Skin epidermis (tissue), 12 donors: ENCODE measurements at regions not wholly inside any gene's neighbourhood (a gene's known extent, or its start where the extent isn't known, plus 50 kb on each side); places are given as distances from the start of the nearest gene placed in this dataset.
"Not testable (repeated sequence)": the region's sequence is repeated elsewhere in the genome, so short reads cannot be mapped to it uniquely, and the experiment has no call there.

ENCODE experiments used
- H3K27ac ChIP-seq, 21 experiments: fragments of 200-600 bp; sonication (generic) in 11 of 21; one replicate each; pipeline ENCODE4 v1.5.0; 2020; ENCODE audit warnings: mild to moderate bottlenecking in 3 of 21, inconsistent platforms in 2 of 21, moderate library complexity in 2 of 21
- H3K4me3 ChIP-seq, 7 experiments: fragments of 200-600 bp; sonication (generic) in 2 of 7; one replicate each; pipeline ENCODE4 v1.5.0; 2020; ENCODE audit warnings: inconsistent platforms in 2 of 7, mild to moderate bottlenecking in 2 of 7, moderate library complexity in 1 of 7

DNA sequence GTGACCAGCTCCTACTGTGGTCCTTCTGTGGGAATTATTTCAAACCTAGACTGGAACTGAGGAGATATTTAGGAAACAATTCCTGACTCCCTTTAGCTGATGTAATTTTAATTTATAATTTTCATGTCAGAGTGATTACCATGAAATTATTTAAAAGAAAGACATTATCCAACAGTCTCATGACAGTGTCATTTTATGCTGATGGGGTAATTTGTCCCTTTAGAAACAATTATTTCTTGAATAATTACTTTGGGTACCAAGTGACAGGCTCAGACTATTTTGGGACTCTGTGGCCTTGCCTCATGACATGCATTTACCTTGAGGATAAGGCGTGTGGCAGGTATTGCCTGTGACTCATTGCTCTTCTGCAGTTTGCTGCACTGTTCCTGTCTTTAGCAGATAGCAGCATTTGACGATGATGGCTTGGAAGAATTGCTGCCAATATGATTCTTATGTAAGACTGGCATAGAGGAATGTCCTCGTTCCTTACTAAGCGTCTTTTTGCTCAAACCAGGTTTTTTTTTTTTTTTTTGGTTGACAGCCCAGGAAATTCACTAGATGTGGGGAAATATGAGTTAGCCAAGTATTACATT lies 206.0 kb upstream of the HMCN1 start:
- Histone ChIP-seq H3K4me3 (no peak overlapping the region), H3K27ac (no peak overlapping the region)

GRCh38 chr1:185526344-185527307 lies 207.6 kb upstream of the HMCN1 start:
- H3K4me3 ChIP-seq, result no peak overlapping the region
- no peak overlapping the region for H3K27ac ChIP-seq

GRCh38 chr1:185520188-185520920 lies 203.3 kb upstream of the IVNS1ABP start:
- H3K27ac ChIP-seq, result no peak overlapping the region

GRCh38 chr1:185517808-185518419 lies 200.9 kb upstream of the IVNS1ABP start:
- no peak overlapping the region for H3K4me3 ChIP-seq
- no peak overlapping the region for H3K27ac ChIP-seq

More at GRCh38 chr1:185520188-185520920, 203.3 kb upstream of the IVNS1ABP start:
- H3K4me3 ChIP-seq, result no peak overlapping the region

GRCh38 chr1:185517301-185517700 lies 200.3 kb upstream of the IVNS1ABP start:
- H3K27ac ChIP-seq, H3K4me3 ChIP-seq: not testable (repeated sequence)

DNA sequence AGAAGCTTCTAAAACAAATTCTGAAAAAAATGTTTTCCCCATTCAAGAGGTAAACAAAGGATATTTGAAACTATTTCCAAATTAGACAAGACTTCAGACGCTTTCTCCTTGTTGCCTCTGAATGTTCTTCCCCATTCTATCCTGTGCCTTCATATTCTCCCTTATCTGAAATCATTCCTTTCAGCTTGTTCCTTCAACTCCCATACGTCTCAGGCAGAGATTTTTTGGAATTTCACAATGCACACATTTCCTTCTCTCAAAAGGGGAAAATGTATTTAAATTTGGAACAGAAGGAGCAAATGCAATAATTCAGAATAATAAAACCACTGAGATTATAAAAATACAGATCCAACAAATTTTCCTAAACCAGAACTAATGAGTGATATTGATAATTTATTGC lies 198.7 kb upstream of the IVNS1ABP start:
- Histone ChIP-seq H3K27ac (no peak overlapping the region), H3K4me3 (no peak overlapping the region)

- Histone ChIP-seq H3K4me3 (no peak overlapping the region), H3K27ac (no peak overlapping the region)
Measured at GRCh38 chr1:185514311-185514710, 197.3 kb upstream of the IVNS1ABP start.

- Histone ChIP-seq H3K27ac (no peak overlapping the region), H3K4me3 (no peak overlapping the region)
Measured at GRCh38 chr1:185512442-185512841, 195.4 kb upstream of the IVNS1ABP start.

GRCh38 chr1:185501099-185501498 lies 184.1 kb upstream of the IVNS1ABP start:
- no peak overlapping the region for H3K4me3 ChIP-seq
- no peak overlapping the region for H3K27ac ChIP-seq

DNA sequence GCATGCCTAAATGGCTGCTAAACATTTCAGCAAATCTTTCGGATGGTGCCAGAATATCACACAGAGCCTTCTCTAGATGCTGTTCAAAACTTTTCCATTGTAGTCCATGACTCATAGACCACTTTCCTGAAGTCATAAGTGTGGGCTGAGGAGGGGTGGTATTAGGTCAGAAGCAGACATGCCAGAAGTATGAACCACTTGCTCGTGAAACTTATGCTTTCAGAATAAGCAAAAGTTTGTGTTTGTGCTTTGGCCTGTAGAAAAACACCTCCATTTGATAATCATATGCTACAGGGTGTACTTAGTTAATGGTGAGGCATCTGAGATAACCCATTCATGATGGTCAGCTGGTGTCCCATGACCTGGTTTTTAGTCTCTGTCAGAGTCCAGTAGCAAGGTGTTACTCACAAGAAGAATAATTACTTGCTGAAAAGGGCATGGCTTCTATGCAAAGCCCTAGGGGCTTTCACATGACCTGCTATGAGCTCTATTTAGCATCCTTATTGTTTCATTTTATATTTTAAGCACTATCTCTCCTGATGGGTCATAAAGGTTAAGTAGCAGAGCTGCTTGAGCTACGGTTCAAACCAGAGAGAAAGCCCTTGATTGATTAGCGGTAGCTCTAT lies 183.1 kb upstream of the IVNS1ABP start:
- Histone ChIP-seq H3K4me3 (no peak overlapping the region), H3K27ac (peak overlapping the region in 3 of 21 experiments; percentile 26 to 57 (median 39))

DNA sequence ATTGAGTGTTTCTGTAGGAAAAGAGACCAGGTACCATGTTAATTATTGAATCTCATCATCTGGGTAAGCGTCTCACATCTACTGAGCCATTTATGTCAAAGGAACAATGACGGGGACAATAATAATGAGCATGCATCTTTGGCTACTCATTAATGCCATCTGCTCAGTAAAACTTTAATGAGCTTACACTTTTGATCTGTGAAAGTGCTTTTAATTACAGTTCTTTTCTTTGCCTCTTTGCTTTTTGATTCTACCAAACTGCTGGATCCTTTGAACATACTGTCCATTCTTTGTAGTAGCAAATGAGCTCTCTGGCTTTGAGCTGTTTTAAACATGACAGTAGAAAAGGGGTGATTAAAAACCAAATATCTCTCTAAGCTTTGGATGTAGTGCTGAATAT lies 181.2 kb upstream of the IVNS1ABP start:
- H3K4me3 ChIP-seq, result no peak overlapping the region
- H3K27ac ChIP-seq, result no peak overlapping the region

DNA sequence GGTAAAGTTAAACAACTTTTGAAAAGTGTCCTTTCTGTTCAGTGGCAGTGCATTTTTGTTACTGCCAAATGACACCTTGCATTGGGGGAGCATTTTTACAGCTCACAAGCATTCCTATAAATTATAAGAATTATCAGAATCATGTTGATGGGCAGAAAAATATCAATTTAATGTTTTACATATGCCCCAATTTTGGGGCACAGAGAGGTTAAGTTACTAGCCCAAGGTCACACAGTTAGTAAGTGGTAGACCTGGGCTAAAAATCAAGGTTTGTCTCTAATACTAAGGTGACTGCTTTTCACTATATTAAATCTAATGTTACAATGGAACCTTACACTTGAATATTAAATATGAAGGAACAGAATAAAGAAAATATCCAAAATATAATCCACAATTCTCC lies 180.1 kb upstream of the IVNS1ABP start:
- Histone ChIP-seq H3K4me3 (no peak overlapping the region), H3K27ac (no peak overlapping the region)

DNA sequence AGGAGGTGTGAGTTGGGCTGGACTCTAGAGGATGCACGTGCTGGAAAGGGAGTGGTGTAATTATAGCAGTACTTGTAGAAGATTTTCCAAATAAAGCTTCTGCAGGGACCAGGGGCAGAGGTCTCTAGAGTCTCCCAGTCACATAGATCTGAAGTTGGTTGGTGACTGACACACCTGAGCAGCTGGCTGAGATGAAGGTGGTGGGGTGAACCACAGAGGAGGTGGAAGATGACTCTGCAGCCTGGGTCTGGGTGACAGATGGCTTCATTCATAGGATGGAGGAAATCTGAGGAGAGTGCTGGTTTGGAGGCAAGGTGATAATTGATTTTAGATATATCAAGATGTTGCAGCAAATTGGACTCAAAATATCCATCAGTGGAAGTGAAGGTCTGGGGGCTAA lies 178.9 kb upstream of the IVNS1ABP start:
- Histone ChIP-seq H3K4me3 (no peak overlapping the region), H3K27ac (no peak overlapping the region)

DNA sequence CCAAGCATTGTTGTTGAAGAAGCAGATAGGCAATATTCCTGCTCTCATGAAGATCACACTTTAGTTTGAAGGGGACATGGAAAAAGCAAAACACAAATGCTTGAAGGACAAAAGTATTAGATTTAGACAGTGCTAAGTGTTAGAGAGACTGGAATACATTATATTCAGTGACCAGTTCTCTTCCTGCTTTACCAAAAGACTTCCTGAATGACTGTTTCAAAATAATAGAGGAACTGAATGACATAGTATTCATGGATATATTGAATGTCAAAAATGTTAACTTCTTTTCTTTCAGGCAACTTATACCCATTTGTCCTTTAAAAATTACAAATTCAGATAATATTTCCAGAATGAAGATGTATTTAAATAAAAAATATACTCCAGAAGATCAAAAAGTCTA lies 178.0 kb upstream of the IVNS1ABP start:
- H3K4me3 ChIP-seq, result no peak overlapping the region
- no peak overlapping the region for H3K27ac ChIP-seq

GRCh38 chr1:185492089-185492825 lies 175.2 kb upstream of the IVNS1ABP start:
- Histone ChIP-seq H3K27ac (no peak overlapping the region), H3K4me3 (no peak overlapping the region)

- H3K4me3 ChIP-seq, result no peak overlapping the region
- H3K27ac ChIP-seq, result no peak overlapping the region
Measured at GRCh38 chr1:185491604-185492003, 174.6 kb upstream of the IVNS1ABP start.

DNA sequence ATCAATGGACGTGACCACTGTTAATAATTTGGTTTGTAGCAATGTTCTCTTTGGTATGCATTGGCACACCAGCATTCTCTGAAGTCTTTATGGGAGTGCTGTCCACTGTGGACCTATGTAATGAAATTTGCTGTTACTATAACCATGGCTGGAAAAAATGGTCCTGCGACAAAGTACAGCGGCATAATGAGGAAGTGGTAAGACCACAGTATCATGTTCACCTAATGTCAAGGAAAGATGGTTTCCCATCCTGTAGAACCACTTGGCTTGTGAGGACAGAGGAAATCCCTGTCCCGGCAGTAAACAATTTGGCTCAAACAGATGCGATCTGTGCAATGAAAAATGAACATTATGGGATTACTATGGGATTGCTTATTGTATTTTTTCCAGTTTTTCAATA lies 173.9 kb upstream of the IVNS1ABP start:
- Histone ChIP-seq H3K27ac (no peak overlapping the region), H3K4me3 (no peak overlapping the region)

- no peak overlapping the region for H3K4me3 ChIP-seq
- H3K27ac ChIP-seq, result peak overlapping the region in 2 of 21 experiments; percentile 49 to 70
Measured at GRCh38 chr1:185489406-185489805, 172.4 kb upstream of the IVNS1ABP start.

GRCh38 chr1:185488808-185489207 lies 171.8 kb upstream of the IVNS1ABP start:
- Histone ChIP-seq H3K4me3 (no peak overlapping the region), H3K27ac (peak overlapping the region in 6 of 21 experiments; percentile 6 to 70 (median 19))
